HepG2 (cell line): ENCODE measurements at regions not wholly inside any gene's neighbourhood (a gene's known extent, or its start where the extent isn't known, plus 50 kb on each side); places are given as distances from the start of the nearest gene placed in this dataset.
A peak's percentile ranks its signal among the peaks of the same experiment; 100 is the strongest.

Source experiments
- AGO1 ChIP-seq: fragments of 200-400 bp; formaldehyde crosslinking; IDR thresholded peaks from 2 replicates; pipeline ENCODE4 v1.6.1; 2017; ENCODE audit warnings: mild to moderate bottlenecking, low read depth, low read length, moderate library complexity; ENCODE audit not compliant: poor library complexity, severe bottlenecking
- ERF ChIP-seq: IDR thresholded peaks from 2 replicates; pipeline ENCODE4 v1.6.1; 2018; ENCODE audit warnings: missing biosample characterization, missing genetic modification reagents
- EZH2 ChIP-seq: conservative IDR thresholded peaks from 2 replicates; pipeline ENCODE4 v1.6.1; 2012; ENCODE audit warnings: mild to moderate bottlenecking, low read depth, low read length, moderate library complexity
- FOSL2 ChIP-seq: sonication (generic); formaldehyde crosslinking; IDR thresholded peaks from 2 replicates; pipeline ENCODE4 v1.4.0; 2020; ENCODE audit warnings: missing genetic modification reagents
- FOXK1 ChIP-seq: sonication (generic); formaldehyde crosslinking; IDR thresholded peaks from 2 replicates; pipeline ENCODE4 v1.4.0; 2020; ENCODE audit warnings: low read depth, missing genetic modification reagents, borderline replicate concordance
- GLI4 ChIP-seq: sonication (generic); formaldehyde crosslinking; IDR thresholded peaks from 2 replicates; pipeline ENCODE4 v1.5.1; 2020; ENCODE audit warnings: missing genetic modification reagents, mild to moderate bottlenecking, moderate library complexity, borderline replicate concordance
- IKZF4 ChIP-seq: sonication (generic); formaldehyde crosslinking; IDR thresholded peaks from 2 replicates; pipeline ENCODE4 v1.5.1; 2020; ENCODE audit warnings: borderline replicate concordance, mild to moderate bottlenecking, low read depth, missing genetic modification reagents; ENCODE audit errors: not compliant biosample characterization
- KLF12 ChIP-seq: sonication (generic); formaldehyde crosslinking; IDR thresholded peaks from 2 replicates; pipeline ENCODE4 v1.4.0; 2020; ENCODE audit warnings: missing genetic modification reagents, borderline replicate concordance
- KLF15 ChIP-seq: sonication (generic); formaldehyde crosslinking; IDR thresholded peaks from 2 replicates; pipeline ENCODE4 v1.8.1; 2023; ENCODE audit warnings: borderline replicate concordance, mild to moderate bottlenecking, inconsistent platforms, missing genetic modification reagents, mixed read lengths
- MED1 ChIP-seq: sonication (generic); formaldehyde crosslinking; IDR thresholded peaks from 2 replicates; pipeline ENCODE4 v1.4.0; 2020; ENCODE audit warnings: missing genetic modification reagents
- NFE2 ChIP-seq: sonication (generic); formaldehyde crosslinking; IDR thresholded peaks from 2 replicates; pipeline ENCODE4 v1.4.0; 2020; ENCODE audit warnings: missing genetic modification reagents
- REL ChIP-seq: sonication (generic); formaldehyde crosslinking; conservative IDR thresholded peaks from 2 replicates; pipeline ENCODE4 v1.8.0; 2022; ENCODE audit warnings: mild to moderate bottlenecking, missing genetic modification reagents, moderate library complexity
- TBL1XR1 ChIP-seq: fragments of 150-350 bp; IDR thresholded peaks from 2 replicates; pipeline ENCODE4 v1.6.1; 2014; ENCODE audit warnings: borderline replicate concordance, low read length; ENCODE audit not compliant: partially characterized antibody
- TGIF2 ChIP-seq: IDR thresholded peaks from 2 replicates; pipeline ENCODE4 v1.6.1; 2016; ENCODE audit warnings: control low read depth, missing compliant biosample characterization
- TRIM24 ChIP-seq: sonication (generic); formaldehyde crosslinking; IDR thresholded peaks from 2 replicates; pipeline ENCODE4 v1.8.0; 2022; ENCODE audit warnings: mild to moderate bottlenecking, missing genetic modification reagents
- ZNF296 ChIP-seq: sonication (generic); formaldehyde crosslinking; conservative IDR thresholded peaks from 2 replicates; pipeline ENCODE4 v1.5.0; 2020; ENCODE audit warnings: mild to moderate bottlenecking, missing genetic modification reagents
- ZNF468 ChIP-seq: sonication (generic); formaldehyde crosslinking; IDR thresholded peaks from 2 replicates; pipeline ENCODE4 v1.8.0; 2022; ENCODE audit warnings: mild to moderate bottlenecking, moderate library complexity, missing genetic modification reagents
- ZNF512B ChIP-seq: sonication (generic); formaldehyde crosslinking; IDR thresholded peaks from 2 replicates; pipeline ENCODE4 v1.5.1; 2020; ENCODE audit warnings: missing genetic modification reagents, mild to moderate bottlenecking, borderline replicate concordance
- ZNF569 ChIP-seq: sonication (generic); formaldehyde crosslinking; IDR thresholded peaks from 2 replicates; pipeline ENCODE4 v1.5.0; 2020; ENCODE audit warnings: mild to moderate bottlenecking, missing genetic modification reagents, moderate library complexity, borderline replicate concordance
- TF ChIP-seq, protein P1 (sequence below): sonication (generic); formaldehyde crosslinking; IDR thresholded peaks from 2 replicates; pipeline ENCODE4 v1.8.1; 2023; ENCODE audit warnings: missing genetic modification reagents, inconsistent platforms, borderline replicate concordance
- TF ChIP-seq, protein P2 (sequence below): sonication (generic); formaldehyde crosslinking; IDR thresholded peaks from 2 replicates; pipeline ENCODE4 v1.5.0; 2020; ENCODE audit warnings: missing genetic modification reagents
- TF ChIP-seq, protein P3 (sequence below): sonication (generic); formaldehyde crosslinking; IDR thresholded peaks from 2 replicates; pipeline ENCODE4 v1.4.0; 2020; ENCODE audit warnings: missing genetic modification reagents
- TF ChIP-seq, protein P4 (sequence below): sonication (generic); formaldehyde crosslinking; IDR thresholded peaks from 2 replicates; pipeline ENCODE4 v1.8.0; 2022; ENCODE audit warnings: mild to moderate bottlenecking, missing genetic modification reagents; ENCODE audit not compliant: insufficient replicate concordance

DNA sequence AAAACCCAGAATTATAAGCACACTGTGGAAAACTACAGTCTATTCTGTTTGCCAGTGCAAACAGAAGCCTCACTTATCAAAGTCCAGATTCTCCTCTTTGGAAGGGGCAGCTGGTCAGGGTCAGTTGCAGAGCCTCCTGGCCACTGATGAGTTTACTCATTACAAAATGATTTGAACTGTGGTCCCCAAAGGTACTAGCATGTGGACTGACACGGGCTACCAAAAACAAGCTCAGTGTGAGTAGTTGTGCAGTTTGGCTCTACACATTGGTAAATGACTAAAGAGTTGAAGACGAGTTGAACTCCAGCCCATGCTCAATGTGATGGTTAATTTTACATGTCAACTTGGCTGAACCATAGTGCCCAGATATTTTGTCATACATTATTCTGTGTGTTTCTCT is 221.5 kb downstream of the ZIC4 start (continued):
- no peak for TF ChIP-seq IKZF4 (CRISPR knock-in tag)
- no peak for TF ChIP-seq KLF15 (CRISPR knock-in tag)
- TF ChIP-seq AGO1: no peak
- TF ChIP-seq ERF (CRISPR knock-in tag): peak; percentile 90
- no peak for TF ChIP-seq EZH2
- TF ChIP-seq, protein P1, sequence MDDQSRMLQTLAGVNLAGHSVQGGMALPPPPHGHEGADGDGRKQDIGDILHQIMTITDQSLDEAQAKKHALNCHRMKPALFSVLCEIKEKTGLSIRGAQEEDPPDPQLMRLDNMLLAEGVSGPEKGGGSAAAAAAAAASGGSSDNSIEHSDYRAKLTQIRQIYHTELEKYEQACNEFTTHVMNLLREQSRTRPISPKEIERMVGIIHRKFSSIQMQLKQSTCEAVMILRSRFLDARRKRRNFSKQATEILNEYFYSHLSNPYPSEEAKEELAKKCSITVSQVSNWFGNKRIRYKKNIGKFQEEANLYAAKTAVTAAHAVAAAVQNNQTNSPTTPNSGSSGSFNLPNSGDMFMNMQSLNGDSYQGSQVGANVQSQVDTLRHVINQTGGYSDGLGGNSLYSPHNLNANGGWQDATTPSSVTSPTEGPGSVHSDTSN: no peak
- TF ChIP-seq MED1 (CRISPR knock-in tag): peak; percentile 86
- TF ChIP-seq TRIM24 (CRISPR knock-in tag): peak; percentile 79; the same call in 1 of the 2 replicates
- TF ChIP-seq NFE2: no peak
- TF ChIP-seq ZNF468 (CRISPR knock-in tag): no peak
- no peak; the same call in 1 of the 2 replicates for TF ChIP-seq ZNF569 (CRISPR knock-in tag)
- peak; percentile 81 for TF ChIP-seq FOSL2 (CRISPR knock-in tag)
- no peak for TF ChIP-seq ZNF296
- TF ChIP-seq, protein P2, sequence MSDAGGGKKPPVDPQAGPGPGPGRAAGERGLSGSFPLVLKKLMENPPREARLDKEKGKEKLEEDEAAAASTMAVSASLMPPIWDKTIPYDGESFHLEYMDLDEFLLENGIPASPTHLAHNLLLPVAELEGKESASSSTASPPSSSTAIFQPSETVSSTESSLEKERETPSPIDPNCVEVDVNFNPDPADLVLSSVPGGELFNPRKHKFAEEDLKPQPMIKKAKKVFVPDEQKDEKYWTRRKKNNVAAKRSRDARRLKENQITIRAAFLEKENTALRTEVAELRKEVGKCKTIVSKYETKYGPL (CRISPR knock-in tag): no peak
- no peak for TF ChIP-seq TBL1XR1
- TF ChIP-seq REL (CRISPR knock-in tag): no peak
- peak; percentile 69 for TF ChIP-seq FOXK1
- TF ChIP-seq, protein P3, sequence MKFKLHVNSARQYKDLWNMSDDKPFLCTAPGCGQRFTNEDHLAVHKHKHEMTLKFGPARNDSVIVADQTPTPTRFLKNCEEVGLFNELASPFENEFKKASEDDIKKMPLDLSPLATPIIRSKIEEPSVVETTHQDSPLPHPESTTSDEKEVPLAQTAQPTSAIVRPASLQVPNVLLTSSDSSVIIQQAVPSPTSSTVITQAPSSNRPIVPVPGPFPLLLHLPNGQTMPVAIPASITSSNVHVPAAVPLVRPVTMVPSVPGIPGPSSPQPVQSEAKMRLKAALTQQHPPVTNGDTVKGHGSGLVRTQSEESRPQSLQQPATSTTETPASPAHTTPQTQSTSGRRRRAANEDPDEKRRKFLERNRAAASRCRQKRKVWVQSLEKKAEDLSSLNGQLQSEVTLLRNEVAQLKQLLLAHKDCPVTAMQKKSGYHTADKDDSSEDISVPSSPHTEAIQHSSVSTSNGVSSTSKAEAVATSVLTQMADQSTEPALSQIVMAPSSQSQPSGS (CRISPR knock-in tag): peak; percentile 31; the same call in 1 of the 2 replicates
- TF ChIP-seq GLI4 (CRISPR knock-in tag): no peak; the same call in 1 of the 2 replicates
- TF ChIP-seq TGIF2 (CRISPR knock-in tag): no peak
- TF ChIP-seq KLF12 (CRISPR knock-in tag): no peak
- TF ChIP-seq, protein P4, sequence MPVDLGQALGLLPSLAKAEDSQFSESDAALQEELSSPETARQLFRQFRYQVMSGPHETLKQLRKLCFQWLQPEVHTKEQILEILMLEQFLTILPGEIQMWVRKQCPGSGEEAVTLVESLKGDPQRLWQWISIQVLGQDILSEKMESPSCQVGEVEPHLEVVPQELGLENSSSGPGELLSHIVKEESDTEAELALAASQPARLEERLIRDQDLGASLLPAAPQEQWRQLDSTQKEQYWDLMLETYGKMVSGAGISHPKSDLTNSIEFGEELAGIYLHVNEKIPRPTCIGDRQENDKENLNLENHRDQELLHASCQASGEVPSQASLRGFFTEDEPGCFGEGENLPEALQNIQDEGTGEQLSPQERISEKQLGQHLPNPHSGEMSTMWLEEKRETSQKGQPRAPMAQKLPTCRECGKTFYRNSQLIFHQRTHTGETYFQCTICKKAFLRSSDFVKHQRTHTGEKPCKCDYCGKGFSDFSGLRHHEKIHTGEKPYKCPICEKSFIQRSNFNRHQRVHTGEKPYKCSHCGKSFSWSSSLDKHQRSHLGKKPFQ (CRISPR knock-in tag): peak; percentile 32
- TF ChIP-seq ZNF512B: no peak
